Non-pigmented ciliary epithelial cell (primary cell): ENCODE measurements at regions not wholly inside any gene's neighbourhood (a gene's known extent, or its start where the extent isn't known, plus 50 kb on each side); places are given as distances from the start of the nearest gene placed in this dataset.
A peak's percentile ranks its signal among the peaks of the same experiment; 100 is the strongest.

Experiments
- DNase-seq: peaks from one replicate; pipeline ENCODE4 v3.0.0-alpha.2; 2010; ENCODE audit warnings: low read depth

DNA sequence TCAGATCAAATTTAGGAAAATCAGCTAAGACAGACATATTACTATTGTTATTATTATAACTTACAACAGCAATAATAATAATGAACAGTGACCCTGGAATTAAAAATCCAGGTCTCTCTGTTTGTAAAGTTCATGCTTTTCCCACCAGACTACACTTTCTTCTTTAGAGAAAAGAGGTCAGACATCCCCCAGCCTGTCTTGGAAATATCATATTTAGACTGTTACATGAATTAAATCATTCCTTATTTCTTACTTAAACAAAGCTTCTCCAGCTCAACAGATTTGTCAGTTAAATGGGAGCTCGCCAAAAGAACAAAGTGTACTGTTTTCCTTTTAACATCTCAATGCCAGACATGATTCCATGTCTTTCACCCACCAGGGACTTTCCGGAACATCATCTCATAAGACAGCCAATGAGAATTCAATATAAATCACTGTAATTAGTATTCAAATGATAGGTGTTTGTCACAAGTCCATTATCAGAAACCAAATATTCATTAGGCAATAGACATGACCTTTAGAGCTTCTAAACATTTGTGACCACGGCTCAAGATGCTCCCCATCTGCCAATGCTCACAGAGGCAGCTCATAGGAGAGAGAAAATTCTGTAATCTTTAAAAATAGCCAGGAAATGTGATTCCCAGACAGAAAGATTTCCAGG is 351.9 kb downstream of the ENC1 start:
- no peak for DNase-seq

DNA sequence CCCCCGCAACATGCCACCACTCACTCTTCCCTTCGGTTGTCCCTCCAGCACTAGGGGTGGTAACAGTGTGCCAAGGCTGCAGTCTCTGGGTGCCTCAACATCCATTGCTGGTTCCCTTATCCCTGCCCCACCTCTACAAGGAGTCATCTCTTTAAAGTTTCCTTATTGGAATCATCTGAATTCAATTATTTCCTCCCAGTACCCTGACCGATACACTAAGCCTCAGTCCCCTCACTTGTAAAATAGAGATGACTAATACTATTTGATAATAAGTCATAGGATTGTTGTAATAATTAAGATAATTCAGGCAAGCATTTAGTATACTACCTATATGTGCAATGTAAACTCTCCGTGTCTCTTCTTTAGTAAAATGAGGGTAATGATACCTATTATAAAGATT is 352.5 kb downstream of the ENC1 start:
- DNase-seq, result no peak

GRCh38 chr5:74286734-74287695 is 353.5 kb downstream of the ENC1 start:
- DNase-seq, result no peak

GRCh38 chr5:74285675-74286280 is 354.8 kb downstream of the ENC1 start:
- DNase-seq, result no peak

DNA sequence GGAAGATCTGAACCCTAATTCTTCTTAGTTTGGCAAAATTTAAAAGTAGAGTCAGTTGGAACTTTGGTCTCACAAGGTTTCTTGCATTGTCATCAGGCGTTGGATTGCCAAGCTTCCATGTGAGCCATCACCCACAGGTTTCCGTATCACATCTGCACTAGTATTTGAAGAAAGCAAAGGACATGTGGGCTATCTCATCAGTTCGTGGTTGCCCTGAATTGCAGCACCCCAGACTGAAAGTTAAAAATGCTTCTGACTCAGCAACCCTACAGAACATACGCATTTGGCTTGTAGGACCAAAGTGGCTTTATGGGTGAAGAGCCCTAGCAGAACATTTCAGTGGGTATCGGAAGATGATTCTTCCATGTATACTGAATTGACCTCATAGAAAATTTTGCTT is 358.0 kb downstream of the ENC1 start:
- no peak for DNase-seq

GRCh38 chr5:74281166-74281565 is 359.4 kb downstream of the ENC1 start:
- DNase-seq, result no peak

DNA sequence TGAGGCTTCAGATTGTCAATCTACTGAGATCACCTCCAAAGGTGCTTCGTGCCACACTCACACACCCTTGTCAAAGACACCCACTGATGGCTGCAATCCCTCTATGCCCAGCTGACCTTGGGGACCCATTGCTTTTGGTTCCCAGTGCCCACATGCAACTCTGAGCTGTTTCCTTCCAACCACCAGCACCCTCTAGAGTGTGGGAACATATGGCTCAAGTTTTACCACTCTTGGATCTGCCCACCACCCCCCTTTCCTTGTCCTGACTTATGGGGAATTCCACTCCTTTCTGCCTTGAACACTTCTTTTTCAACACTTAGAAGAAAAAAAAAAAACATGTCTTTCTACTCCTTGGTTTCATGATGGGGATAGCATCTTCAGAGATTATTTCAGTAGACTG is 360.2 kb downstream of the ENC1 start:
- no peak for DNase-seq

GRCh38 chr5:74279244-74279643 is 361.3 kb downstream of the ENC1 start:
- DNase-seq, result no peak

DNA sequence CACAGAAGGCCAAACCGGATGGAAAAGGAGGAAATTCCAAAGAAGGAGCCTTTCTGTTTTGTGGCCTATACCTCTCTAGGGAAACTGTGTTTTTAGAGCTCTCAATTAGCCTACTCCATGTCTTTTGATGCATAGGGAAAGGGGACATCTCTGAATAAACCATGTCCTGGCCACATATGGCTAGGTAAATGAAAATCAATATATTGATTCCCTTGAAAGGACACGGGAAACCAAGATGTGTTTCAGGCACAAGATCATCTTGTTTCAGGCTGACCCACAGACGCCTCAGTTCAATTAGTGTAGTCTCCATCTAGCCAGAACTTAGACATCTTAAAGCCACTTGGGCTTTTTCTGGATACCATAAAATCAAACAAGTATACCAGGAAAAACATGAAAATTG is 363.1 kb downstream of the ENC1 start:
- DNase-seq, result no peak

GRCh38 chr5:74275171-74275992 is 365.1 kb downstream of the ENC1 start:
- DNase-seq, result no peak

DNA sequence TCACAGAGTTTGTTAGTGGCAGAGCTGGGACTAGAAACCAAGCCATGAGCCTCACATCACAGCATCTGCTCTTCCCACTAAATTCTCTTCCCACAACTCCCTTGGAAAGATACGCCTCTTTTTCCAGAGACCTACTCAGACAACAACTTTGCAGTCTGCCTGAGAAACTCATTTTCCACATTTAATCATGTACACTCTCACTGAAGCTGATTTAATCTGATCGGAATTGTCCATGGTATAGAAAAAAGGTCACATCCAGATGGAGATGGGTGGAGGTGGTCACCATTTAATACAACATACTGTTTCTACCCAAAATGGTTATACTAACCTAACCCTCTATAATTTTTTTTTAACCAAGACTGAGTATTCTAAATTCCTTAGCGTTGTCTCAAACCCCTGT is 366.2 kb downstream of the ENC1 start:
- DNase-seq, result no peak

- no peak for DNase-seq
These were observed 367.6 kb downstream of the ENC1 start for GRCh38 chr5:74272831-74273451.

DNA sequence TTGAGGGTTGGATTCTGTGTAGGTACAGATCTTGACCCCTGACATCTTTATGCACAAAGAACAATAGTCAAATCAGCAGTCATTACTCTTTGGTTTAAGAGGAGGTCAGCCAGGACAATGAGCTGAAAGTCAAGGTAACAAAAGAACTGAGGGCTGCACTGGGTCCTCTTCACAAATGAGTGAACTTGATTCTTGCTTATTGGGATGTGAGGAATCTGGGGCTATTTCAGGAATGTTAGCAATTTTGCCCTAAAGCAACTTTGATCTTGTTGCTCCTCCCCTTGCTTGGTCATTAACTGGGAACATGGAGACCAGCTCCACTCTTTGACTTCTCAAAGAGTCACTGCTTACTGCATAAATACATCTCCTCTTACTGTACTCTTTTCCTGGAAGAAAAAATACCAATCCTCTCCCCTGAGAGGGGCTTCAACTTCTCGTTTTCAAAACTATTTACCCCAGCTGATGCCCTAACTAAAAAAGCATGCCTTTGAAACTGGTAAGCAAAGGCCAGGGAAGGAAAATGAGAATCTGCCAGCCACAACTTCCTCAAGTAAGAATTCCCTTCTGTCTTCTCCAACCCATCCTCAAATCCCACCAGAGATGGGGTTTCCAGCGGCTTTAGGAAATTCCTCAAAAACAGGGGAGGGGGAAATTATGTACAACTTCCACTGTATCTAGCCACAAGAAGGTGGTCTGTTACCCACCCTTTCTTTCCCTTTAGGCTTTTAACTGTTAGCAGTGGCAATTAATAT is 368.3 kb downstream of the ENC1 start:
- DNase-seq, result peak; percentile 40

GRCh38 chr5:74268297-74268696 is 372.2 kb downstream of the ENC1 start:
- no peak for DNase-seq

- no peak for DNase-seq
These were observed 373.7 kb downstream of the ENC1 start for GRCh38 chr5:74266836-74267235.

- DNase-seq, result no peak
These were observed 374.4 kb downstream of the ENC1 start for GRCh38 chr5:74266132-74266531.

GRCh38 chr5:74262544-74263207 is 377.9 kb downstream of the ENC1 start:
- no peak for DNase-seq

DNA sequence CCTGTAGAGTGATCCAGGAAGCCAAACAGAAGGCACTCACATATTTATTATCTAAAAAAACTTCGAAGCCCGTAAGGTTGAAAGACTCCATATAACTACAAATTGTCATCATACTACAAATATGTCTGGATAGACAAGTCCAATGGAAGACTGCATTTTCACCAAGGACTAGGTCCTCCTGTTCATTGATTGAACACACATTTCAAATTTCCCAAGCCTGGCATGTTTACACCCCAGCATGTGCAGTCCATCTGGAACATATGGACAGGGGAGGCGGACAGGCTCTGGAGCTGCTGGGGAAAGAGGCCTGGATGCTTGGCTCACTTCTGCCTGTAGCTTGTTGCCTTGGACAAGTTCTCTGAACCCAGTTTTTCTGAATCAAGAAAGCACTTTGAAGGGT is 378.7 kb downstream of the ENC1 start:
- no peak for DNase-seq

DNA sequence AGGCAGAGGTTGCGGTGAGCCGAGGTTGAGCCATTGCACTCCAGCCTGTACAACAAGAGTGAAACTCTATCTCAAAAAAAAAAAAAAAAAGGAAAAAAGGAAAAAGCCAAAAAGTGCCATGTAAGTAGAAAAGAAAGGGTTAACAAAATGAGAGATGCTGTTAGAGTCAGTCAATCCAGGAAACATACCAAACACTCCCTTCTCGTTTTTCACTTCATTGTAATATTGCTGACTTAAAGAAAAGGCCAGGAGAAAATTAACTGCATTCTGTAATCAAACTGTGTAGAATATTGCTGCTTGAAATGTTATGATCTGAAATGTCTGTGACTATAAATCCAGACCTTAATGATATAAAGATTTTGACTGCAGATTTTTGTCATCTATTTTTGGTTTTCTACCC is 379.1 kb downstream of the ENC1 start:
- no peak for DNase-seq

- DNase-seq, result no peak
These were observed 381.0 kb downstream of the ENC1 start for GRCh38 chr5:74259572-74259971.

GRCh38 chr5:74258314-74258665 is 382.2 kb downstream of the ENC1 start:
- DNase-seq, result no peak
